Testis (tissue), 2 donors: ENCODE measurements at regions not wholly inside any gene's neighbourhood (a gene's known extent, or its start where the extent isn't known, plus 50 kb on each side); places are given as distances from the start of the nearest gene placed in this dataset.

Experiments used
- CTCF ChIP-seq, 3 experiments: fragments of 450-650 bp in 2 of 3; fragments of 200-600 bp in 1 of 3; sonication (generic) in 1 of 3; IDR thresholded peaks; one replicate each; pipeline ENCODE4 v1.5.1; 2016 to 2019; ENCODE audit warnings: antibody characterized with exemption in 3 of 3, mild to moderate bottlenecking in 2 of 3, moderate library complexity in 1 of 3
- POLR2A ChIP-seq: fragments of 450-650 bp; IDR thresholded peaks from one replicate; pipeline ENCODE4 v1.6.1; 2017; ENCODE audit warnings: antibody characterized with exemption, mild to moderate bottlenecking, moderate library complexity

DNA sequence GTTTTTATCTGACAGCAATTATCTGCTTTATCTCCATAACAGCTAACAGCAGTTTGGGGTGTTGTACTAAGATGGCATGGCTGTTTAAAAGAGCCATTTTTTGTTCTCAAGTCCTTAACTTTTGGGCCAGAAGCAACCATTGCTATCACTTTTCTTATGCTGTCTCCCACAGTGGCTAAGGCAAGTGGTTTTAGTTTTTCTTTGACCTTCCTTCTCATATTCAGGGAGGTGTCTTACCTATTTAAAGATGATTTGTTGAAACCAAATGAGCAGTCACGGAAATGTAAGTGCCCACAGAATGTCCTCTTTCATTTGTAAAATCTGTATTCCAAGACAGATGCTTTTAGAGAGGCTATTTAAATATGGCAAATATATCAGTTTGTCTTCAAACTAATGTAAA lies 96.8 kb upstream of the USP15 start:
- TF ChIP-seq POLR2A (no peak), CTCF (IDR thresholded peaks at IDR 0.05) (no peak)
